Right lobe of liver (tissue), 6 donors: ENCODE measurements at regions not wholly inside any gene's neighbourhood (a gene's known extent, or its start where the extent isn't known, plus 50 kb on each side); places are given as distances from the start of the nearest gene placed in this dataset.
"Not testable (repeated sequence)": the region's sequence is repeated elsewhere in the genome, so short reads cannot be mapped to it uniquely, and the experiment has no call there.

Experiments used
- ATAC-seq, 4 donors: fragments of 200-7000 bp; cut with Tn5 transposase; one replicate each; pipeline ENCODE4 v1.9.1; 2020; ENCODE audit warnings: mild to moderate bottlenecking in 4 of 4, moderate library complexity in 4 of 4
- DNase-seq, 3 donors: peaks; one replicate each; pipeline ENCODE4 v3.0.0-alpha.2; 2020
- H3K27ac ChIP-seq, 3 donors: fragments of 200-600 bp; one replicate each; pipeline ENCODE4 v1.8.0; 2022
- H3K27me3 ChIP-seq, 2 donors: fragments of 200-600 bp; one replicate each; pipeline ENCODE4 v1.8.0; 2022
- H3K36me3 ChIP-seq, 4 donors: fragments of 200-600 bp; sonication (generic) in 1 of 4; one replicate each; pipeline versions ENCODE4 v1.5.1 to v1.8.0; 2017 to 2022; ENCODE audit warnings: control low read depth in 1 of 4
- H3K4me1 ChIP-seq, 4 donors: fragments of 200-600 bp; sonication (generic) in 1 of 4; one replicate each; pipeline versions ENCODE4 v1.5.1 to v1.8.0; 2017 to 2022; ENCODE audit warnings: control low read depth in 1 of 4
- H3K4me3 ChIP-seq, 3 donors: fragments of 200-600 bp; one replicate each; pipeline ENCODE4 v1.8.0; 2022
- H3K9me3 ChIP-seq, 4 donors: fragments of 200-600 bp; sonication (generic) in 1 of 4; one replicate each; pipeline versions ENCODE4 v1.5.1 to v1.8.0; 2017 to 2022; ENCODE audit warnings: control low read depth in 1 of 4
- CTCF ChIP-seq, 4 donors: fragments of 200-600 bp in 3 of 4; fragments of 450-650 bp in 1 of 4; IDR thresholded peaks; one replicate each; pipeline versions ENCODE4 v1.5.1 to v1.8.0; 2016 to 2022; ENCODE audit warnings: antibody characterized with exemption in 4 of 4, mild to moderate bottlenecking in 2 of 4
- POLR2A ChIP-seq: fragments of 450-650 bp; IDR thresholded peaks from one replicate; pipeline ENCODE4 v1.6.1; 2017; ENCODE audit warnings: antibody characterized with exemption, mild to moderate bottlenecking
- WGBS: methylation state at CpG from one replicate; pipeline ENCODE4 v1.1.6; 2018; ENCODE audit warnings: low coverage, low lambda C conversion rate; ENCODE audit not compliant: insufficient coverage; ENCODE audit errors: missing lambda C conversion rate; 5-methylcytosine and 5-hydroxymethylcytosine counted together
- intact Hi-C, 2 donors: fragments of 100-400 bp; cut with DNase I; formaldehyde crosslinking; loops; one replicate each; pipeline versions ENCODE4 v1.11.2 to v1.14.1; 2022
- donor health status: DM: no; HTN: yes; CAD: no.
- donor health status: DM: no; HTN: no; CAD: no.
- donor health status: DM: no; HTN: no; CAD: no.
- donor health status: DM: no; HTN: yes; CAD: no.
- donor health status: DM: no; HTN: yes; CAD: no.

- ATAC-seq (no peak), DNase-seq (no peak)
- Histone ChIP-seq H3K27ac (no peak overlapping the region), H3K9me3 (no peaks in the 10 kb centered on the region), H3K36me3 (no peaks in the 10 kb centered on the region), H3K4me3 (no peak overlapping the region), H3K27me3 (no peaks in the 10 kb centered on the region), H3K4me1 (no peaks in the 10 kb centered on the region)
- WGBS = 66% methylated on average over 5 of the region's 13 CpGs
- intact Hi-C loops = no loop called here
- TF ChIP-seq POLR2A (no peak), CTCF (IDR thresholded peaks at IDR 0.05) (no peak)
Measured at GRCh38 chr13:22944378-22944777, 236.4 kb upstream of the SGCG start.

GRCh38 chr13:22945321-22946226, 235.2 kb upstream of the SGCG start:
- no peak for TF ChIP-seq CTCF (IDR thresholded peaks at IDR 0.05)
- TF ChIP-seq POLR2A = no peak
- DNase-seq = no peak
- WGBS = 37% methylated on average over 8 of the region's 9 CpGs

GRCh38 chr13:22948421-22948820, 232.4 kb upstream of the SGCG start:
- TF ChIP-seq POLR2A (no peak), CTCF (IDR thresholded peaks at IDR 0.05) (no peak)
- H3K27me3 ChIP-seq = no peaks in the 10 kb centered on the region
- DNase-seq = no peak
- no peaks in the 10 kb centered on the region for H3K9me3 ChIP-seq
- no peaks in the 10 kb centered on the region for H3K36me3 ChIP-seq
- intact Hi-C loops = no loop called here
- no peaks in the 10 kb centered on the region for H3K4me1 ChIP-seq
- H3K27ac ChIP-seq = no peak overlapping the region
- H3K4me3 ChIP-seq = no peak overlapping the region
- 81% methylated on average over 12 of the region's 13 CpGs for WGBS
- no peak for ATAC-seq

More at GRCh38 chr13:22945321-22946226, 235.2 kb upstream of the SGCG start:
- Histone ChIP-seq H3K27ac (no peak overlapping the region), H3K9me3 (no peaks in the 10 kb centered on the region), H3K27me3 (no peaks in the 10 kb centered on the region), H3K36me3 (no peaks in the 10 kb centered on the region), H3K4me1 (no peaks in the 10 kb centered on the region), H3K4me3 (no peak overlapping the region)
- no peak for ATAC-seq
- intact Hi-C loops = no loop called here

GRCh38 chr13:22952018-22952417, 228.8 kb upstream of the SGCG start:
- H3K36me3 ChIP-seq, H3K4me3 ChIP-seq, H3K27ac ChIP-seq, DNase-seq, ATAC-seq, H3K4me1 ChIP-seq, H3K9me3 ChIP-seq, intact Hi-C loops, H3K27me3 ChIP-seq: not testable (repeated sequence)

- H3K36me3 ChIP-seq, H3K4me3 ChIP-seq, H3K9me3 ChIP-seq, H3K27ac ChIP-seq, intact Hi-C loops, H3K27me3 ChIP-seq, DNase-seq, H3K4me1 ChIP-seq, ATAC-seq: not testable (repeated sequence)
- 22% methylated on average over 2 of the region's 2 CpGs for WGBS
Measured at GRCh38 chr13:22955147-22955546, 225.6 kb upstream of the SGCG start.

- H3K27ac ChIP-seq, DNase-seq, H3K4me3 ChIP-seq, H3K9me3 ChIP-seq, H3K36me3 ChIP-seq, H3K4me1 ChIP-seq, H3K27me3 ChIP-seq, ATAC-seq, intact Hi-C loops: not testable (repeated sequence)
- WGBS = 81% methylated on average over 3 of the region's 9 CpGs
Measured at GRCh38 chr13:22956456-22957115, 224.2 kb upstream of the SGCG start.

- H3K4me3 ChIP-seq, H3K27me3 ChIP-seq, DNase-seq, ATAC-seq, intact Hi-C loops, H3K4me1 ChIP-seq, H3K36me3 ChIP-seq, H3K9me3 ChIP-seq, H3K27ac ChIP-seq: not testable (repeated sequence)
- WGBS = 90% methylated on average over 5 of the region's 14 CpGs
Measured at GRCh38 chr13:22959859-22960258, 220.9 kb upstream of the SGCG start.
